K562 (cell line): ENCODE measurements at regions not wholly inside any gene's neighbourhood (a gene's known extent, or its start where the extent isn't known, plus 50 kb on each side); places are given as distances from the start of the nearest gene placed in this dataset.

Experiments used
- ATAC-seq: fragments of 200-7000 bp; cut with Tn5 transposase; 3 replicates; pipeline ENCODE4 v1.9.1; 2020; ENCODE audit warnings: moderate library complexity
- BruUV-seq: library from RNA; stranded (reverse); fragments of 400-500 nt; replicated peaks from 2 replicates; lab custom pipeline; 2021; lab: Mats Ljungman, UMichigan
- CTCF ChIA-PET: fragments of 300-600 bp; formaldehyde crosslinking; extraction: SDS; loops from one replicate; lab custom pipeline; 2021; ENCODE audit warnings: low intra/inter-chr PET ratio; lab: Yijun Ruan, JAX
- POLR2A ChIA-PET: fragments of 300-600, 350-650 bp; sonication (Branson Sonifier 250); formaldehyde crosslinking; extraction: SDS; loops from one replicate; lab custom pipeline; 2021; ENCODE audit warnings: antibody characterized with exemption, inconsistent platforms; lab: Yijun Ruan, JAX
- DNase-seq, 4 experiments: peaks; one replicate each; pipeline versions ENCODE4 v3.0.0 to v3.0.0-alpha.2; 2011 to 2018; ENCODE audit warnings: low spot score in 3 of 4, mixed read lengths in 3 of 4; ENCODE audit errors: extremely low read depth in 1 of 4
- FAIRE-seq: peaks from 2 replicates; lab custom pipeline; 2011; peaks lifted over from hg19 to GRCh38; lab: Jason Lieb, UNC
- H2AFZ ChIP-seq: 2 replicates; pipeline ENCODE4 v1.6.0; 2011; ENCODE audit warnings: low read depth, low read length, control low read depth, inconsistent platforms
- H3K27ac ChIP-seq: fragments of 200-600 bp; 3 replicates; pipeline ENCODE4 v1.8.0; 2011; ENCODE audit warnings: low read depth, mild to moderate bottlenecking, control low read depth, inconsistent platforms, low read length, moderate library complexity, mixed read lengths; ENCODE audit errors: extremely low read depth
- H3K27me3 ChIP-seq, 2 experiments: fragments of 300-600 bp in 1 of 2; 2 replicates in 1 of 2; 3 replicates in 1 of 2; pipeline versions ENCODE4 v1.6.0 to v1.8.0; 2011; ENCODE audit warnings: inconsistent platforms in 2 of 2, low read length in 2 of 2, mild to moderate bottlenecking in 1 of 2, mixed read lengths in 1 of 2, moderate library complexity in 1 of 2; ENCODE audit not compliant: control insufficient read depth in 2 of 2, insufficient read depth in 2 of 2
- H3K36me3 ChIP-seq: fragments of 300-600 bp; 3 replicates; pipeline ENCODE4 v1.8.0; 2011; ENCODE audit warnings: mild to moderate bottlenecking, low read length, inconsistent platforms; ENCODE audit not compliant: control insufficient read depth, insufficient read depth
- H3K4me1 ChIP-seq, 2 experiments: fragments of 200-600 bp in 1 of 2; replicated peaks in 1 of 2; 2 replicates in 1 of 2; 3 replicates in 1 of 2; pipeline versions ENCODE4 v1.5.1 to v1.8.0; 2011; ENCODE audit warnings: inconsistent platforms in 2 of 2, low read length in 2 of 2, mild to moderate bottlenecking in 1 of 2, mixed read lengths in 1 of 2, moderate library complexity in 1 of 2; ENCODE audit not compliant: control insufficient read depth in 2 of 2, insufficient read depth in 2 of 2
- H3K4me2 ChIP-seq: 2 replicates; pipeline ENCODE4 v1.6.1; 2011; ENCODE audit warnings: low read length, control low read depth, inconsistent platforms, mixed read lengths; ENCODE audit not compliant: insufficient read depth
- H3K4me3 ChIP-seq: fragments of 200-600 bp; sonication (generic), shearing (Covaris generic); 2 replicates; pipeline ENCODE4 v1.5.1; 2016; ENCODE audit warnings: control low read depth, inconsistent platforms
- H3K79me2 ChIP-seq: fragments of 200-600 bp; 3 replicates; pipeline ENCODE4 v1.8.0; 2011; ENCODE audit warnings: low read length, inconsistent platforms; ENCODE audit not compliant: control insufficient read depth, insufficient read depth
- H3K9ac ChIP-seq, 2 experiments: 2 replicates each; pipeline versions ENCODE4 v1.6.0 to v1.6.1; 2011; ENCODE audit warnings: low read depth in 2 of 2, low read length in 2 of 2, control low read depth in 1 of 2, inconsistent platforms in 1 of 2, mild to moderate bottlenecking in 1 of 2, mixed read lengths in 1 of 2; ENCODE audit not compliant: insufficient read depth in 1 of 2
- H3K9me1 ChIP-seq: one replicate; pipeline ENCODE4 v1.6.0; 2011; ENCODE audit warnings: inconsistent platforms, mild to moderate bottlenecking, low read length, moderate library complexity; ENCODE audit not compliant: control insufficient read depth, insufficient read depth
- H3K9me3 ChIP-seq: replicated peaks from 2 replicates; pipeline ENCODE4 v1.5.1; 2011; ENCODE audit warnings: low read depth, low read length, inconsistent platforms; ENCODE audit not compliant: control insufficient read depth, insufficient read depth
- H4K20me1 ChIP-seq: replicated peaks from 2 replicates; pipeline ENCODE4 v1.6.1; 2011; ENCODE audit warnings: low read length, inconsistent platforms, mixed read lengths; ENCODE audit not compliant: control insufficient read depth, insufficient read depth
- GMEB1 ChIP-seq: fragments of 250-450 bp; sonication (Bioruptor Pico); IDR thresholded peaks from 2 replicates; pipeline ENCODE4 v1.4.0; 2020; ENCODE audit warnings: mild to moderate bottlenecking
- RBM39 ChIP-seq: fragments of 200-400 bp; formaldehyde crosslinking; optimal IDR thresholded peaks from 2 replicates; pipeline ENCODE3; 2018; ENCODE audit warnings: low read depth, low read length
- SOX6 ChIP-seq: fragments of 450-650 bp; IDR thresholded peaks from 2 replicates; pipeline ENCODE4 v1.6.1; 2014; ENCODE audit warnings: mild to moderate bottlenecking
- TRIM25 ChIP-seq: fragments of 450-650 bp; IDR thresholded peaks from 2 replicates; pipeline ENCODE4 v1.7.0; 2016; ENCODE audit warnings: borderline replicate concordance
- TRIM28 ChIP-seq: fragments of 450-650 bp; IDR thresholded peaks from 2 replicates; pipeline ENCODE4 v1.6.1; 2017
- ZNF133 ChIP-seq: fragments of 250-450 bp; sonication (Bioruptor Pico); IDR thresholded peaks from 2 replicates; pipeline ENCODE4 v1.4.0; 2020; ENCODE audit warnings: mild to moderate bottlenecking
- in situ Hi-C: fragments of 300-500 bp; cut with MboI; formaldehyde crosslinking; loops from 4 replicates; pipeline ENCODE4 v1.15.0; 2018; ENCODE audit warnings: inconsistent platforms, mixed read lengths
- intact Hi-C: fragments of 100-400 bp; cut with micrococcal nuclease; formaldehyde crosslinking; loops from 2 replicates; pipeline ENCODE4 v1.14.2; 2022

GRCh38 chr7:109276348-109276747 lies 706.7 kb downstream of the DNAJB9 start:
- in situ Hi-C loops (no loop called here), intact Hi-C loops (no loop called here)
- no peaks in the 10 kb centered on the region for H4K20me1 ChIP-seq
- H3K9me3 ChIP-seq = no peaks in the 10 kb centered on the region; the same call in 1 of the 2 replicates
- FAIRE-seq = no peak
- ChIA-PET CTCF (no interaction called here), POLR2A (no interaction called here)
- H2AFZ ChIP-seq = no peak overlapping the region
- H3K27ac ChIP-seq = no peak overlapping the region
- no TSS peak for BruUV-seq
- H3K4me3 ChIP-seq = no peak overlapping the region
- no peak overlapping the region for H3K4me2 ChIP-seq
- no peaks in the 10 kb centered on the region for H3K9me1 ChIP-seq
- TF ChIP-seq SOX6 (no peak), ZNF133 (CRISPR knock-in tag) (no peak), TRIM25 (no peak), GMEB1 (CRISPR knock-in tag) (no peak), TRIM28 (no peak), RBM39 (no peak)
- TF ChIP-seq, all 486 proteins: peak for 0
- DNase-seq (no peak), ATAC-seq (no peak)
- Histone ChIP-seq H3K27me3 (no peaks in the 10 kb centered on the region), H3K79me2 (no peaks in the 10 kb centered on the region), H3K4me1 (no peaks in the 10 kb centered on the region), H3K36me3 (no peaks in the 10 kb centered on the region), H3K9ac (no peak overlapping the region)
